GDM1 (cell line): ENCODE measurements at regions not wholly inside any gene's neighbourhood (a gene's known extent, or its start where the extent isn't known, plus 50 kb on each side); places are given as distances from the start of the nearest gene placed in this dataset.
"Not testable (repeated sequence)": the region's sequence is repeated elsewhere in the genome, so short reads cannot be mapped to it uniquely, and the experiment has no call there.

ENCODE experiments used
- DNase-seq: peaks from one replicate; lab custom pipeline; 2025; lab: John Stamatoyannopoulos, UW

DNA sequence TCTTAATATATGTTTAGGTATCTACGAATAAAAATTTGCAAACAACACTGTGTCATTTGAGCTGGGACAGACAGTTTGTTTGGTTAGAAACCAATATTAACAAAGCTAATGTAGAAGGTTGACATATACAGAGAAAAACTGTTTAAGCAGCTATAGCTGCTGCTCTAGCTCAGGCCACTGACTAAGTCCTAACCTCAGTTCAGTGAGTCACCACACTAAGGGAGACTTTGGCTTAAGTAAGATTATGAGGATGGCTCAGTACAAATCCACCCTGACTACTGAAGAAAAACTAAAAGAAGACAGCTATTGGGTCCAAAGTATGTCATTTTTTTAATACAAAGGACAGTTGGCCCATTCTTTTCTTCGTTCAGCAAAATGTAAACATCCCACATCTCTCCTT lies 717.3 kb upstream of the ACTRT1 start:
- no peak for DNase-seq

DNA sequence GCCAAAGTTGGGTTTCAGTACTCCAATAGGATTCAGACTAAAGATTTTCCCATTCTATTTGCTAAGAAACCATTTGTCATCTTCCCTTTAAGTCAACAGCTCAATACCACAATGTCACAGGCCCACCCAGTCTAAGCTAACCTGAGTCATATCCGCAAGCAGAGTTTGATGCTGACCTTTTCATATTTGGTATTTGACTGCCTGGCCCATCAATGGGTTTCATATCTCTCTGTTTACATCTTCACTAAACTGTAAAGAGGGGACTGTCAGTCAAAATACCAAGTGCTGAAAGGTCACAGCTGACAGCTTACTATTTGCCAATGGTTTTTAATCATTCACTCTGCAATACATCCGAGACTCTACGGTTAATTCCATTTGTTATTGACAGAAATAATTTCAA lies 707.5 kb upstream of the ACTRT1 start:
- no peak for DNase-seq

DNA sequence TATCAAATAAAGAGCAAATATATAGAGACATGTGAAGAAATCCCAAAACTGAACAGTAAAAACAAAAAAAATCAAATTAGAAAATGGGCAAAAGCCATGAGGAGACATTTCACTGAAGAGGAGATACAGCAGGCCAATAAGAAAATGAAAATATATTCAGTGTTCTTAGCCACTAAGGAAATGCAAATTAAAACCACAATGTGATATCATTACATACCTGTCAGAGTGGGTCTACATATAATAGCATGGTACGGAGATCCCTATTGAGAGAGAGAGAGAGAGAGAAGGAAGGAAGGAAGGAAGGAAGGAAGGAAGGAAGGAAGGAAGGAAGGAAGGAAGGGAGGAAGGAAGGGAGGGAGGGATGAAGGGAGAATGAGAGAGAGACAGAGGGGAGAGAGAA lies 707.0 kb upstream of the ACTRT1 start:
- DNase-seq, result no peak

DNA sequence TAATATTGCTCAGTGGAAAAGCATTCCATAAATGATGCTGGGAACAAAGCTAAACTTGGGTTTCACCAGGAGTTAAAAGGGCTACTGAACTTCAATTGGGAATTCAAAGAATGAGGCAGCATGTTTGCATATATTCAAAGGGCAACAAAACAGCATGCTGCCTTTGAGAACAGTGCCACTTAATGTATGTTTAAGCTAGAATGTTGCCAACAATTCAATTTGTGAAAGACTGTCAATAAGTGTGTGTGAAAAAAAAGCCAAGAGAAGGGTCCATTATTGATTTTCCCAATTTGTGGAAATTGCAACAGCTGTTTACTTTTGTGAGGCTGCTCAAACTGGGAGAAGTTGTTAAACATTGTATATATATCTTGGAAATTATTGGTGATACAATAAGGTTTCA lies 701.9 kb upstream of the ACTRT1 start:
- no peak for DNase-seq

DNA sequence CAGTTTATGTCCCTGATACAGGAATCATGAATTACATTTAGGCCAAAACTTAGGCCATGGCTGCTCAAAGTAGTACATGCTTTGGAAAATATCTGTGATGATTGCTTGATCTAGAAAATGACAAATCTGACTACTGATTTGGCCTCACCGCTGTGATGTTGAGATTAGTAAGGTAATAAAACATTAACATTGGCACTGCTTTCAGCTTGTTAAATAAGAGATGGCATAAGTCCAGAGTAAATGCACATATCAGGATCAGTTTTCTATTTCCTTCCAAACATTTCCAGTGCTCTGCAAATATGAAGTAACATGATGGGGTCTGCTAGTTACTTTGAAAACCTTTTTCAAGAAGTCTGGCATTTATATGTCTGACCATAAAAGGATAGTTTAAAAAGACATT lies 687.3 kb upstream of the ACTRT1 start:
- no peak for DNase-seq

DNA sequence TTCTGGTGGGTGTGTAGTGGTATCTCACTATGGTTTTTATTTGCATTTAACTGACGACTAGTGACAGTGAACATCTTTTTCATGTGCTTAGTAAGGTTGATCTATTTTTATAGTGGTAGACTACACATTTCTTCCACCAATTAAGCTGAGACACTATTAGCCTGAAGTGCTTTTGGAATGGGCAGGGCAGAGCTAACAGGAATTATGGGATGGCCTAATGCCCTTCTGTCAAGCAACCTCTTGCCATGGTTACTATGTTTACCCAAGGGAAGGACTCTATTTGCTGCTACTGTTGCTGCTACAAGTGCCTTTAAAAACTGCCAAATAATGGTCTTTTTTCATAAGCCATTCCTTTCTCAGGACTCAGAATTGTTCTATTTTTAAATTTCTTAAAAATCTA lies 676.7 kb upstream of the ACTRT1 start:
- no peak for DNase-seq

DNA sequence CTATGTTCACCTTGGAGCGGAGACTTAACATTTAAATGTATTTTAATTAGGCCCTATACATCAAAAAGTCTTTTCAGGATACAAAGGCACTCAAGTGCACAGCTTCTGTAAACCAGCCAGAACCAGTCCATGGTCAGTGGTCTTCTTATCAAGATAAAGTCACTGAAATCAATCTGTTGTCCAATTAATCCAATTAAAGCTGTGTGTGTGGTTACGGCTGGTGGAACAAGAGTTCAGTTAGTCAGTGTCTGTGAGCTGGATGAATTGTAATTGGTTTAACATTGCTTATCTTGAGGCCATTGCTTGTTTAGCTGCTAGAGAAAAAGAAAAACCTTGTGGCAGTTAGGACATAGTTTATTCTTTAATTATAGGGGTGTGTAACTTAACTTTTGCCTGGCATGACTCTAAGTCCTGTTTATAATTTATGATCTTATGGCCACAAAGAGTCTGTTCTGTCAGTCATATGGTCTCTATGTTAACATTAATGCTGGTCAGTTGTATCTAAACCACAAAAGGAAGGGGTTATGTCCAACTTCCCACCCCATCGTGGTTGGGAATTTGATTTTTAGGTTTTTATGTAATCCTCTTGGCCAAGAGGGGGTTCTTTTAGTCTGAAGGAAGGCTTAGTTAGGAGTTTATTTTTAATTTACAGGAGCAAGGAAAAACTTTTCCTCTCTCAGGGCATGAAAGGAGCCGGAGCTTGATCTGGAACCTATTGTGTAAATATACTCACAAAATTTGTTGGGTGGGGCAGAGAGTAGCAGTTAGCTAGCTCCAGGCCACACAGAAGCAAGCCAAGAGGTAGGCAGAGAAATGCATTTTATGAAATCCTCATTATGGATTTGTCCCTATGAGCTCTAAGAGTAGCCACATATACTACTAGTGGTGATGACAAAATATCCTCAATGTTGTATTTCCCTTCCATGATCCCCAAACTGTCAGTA lies 665.7 kb upstream of the ACTRT1 start:
- DNase-seq, result no peak

DNA sequence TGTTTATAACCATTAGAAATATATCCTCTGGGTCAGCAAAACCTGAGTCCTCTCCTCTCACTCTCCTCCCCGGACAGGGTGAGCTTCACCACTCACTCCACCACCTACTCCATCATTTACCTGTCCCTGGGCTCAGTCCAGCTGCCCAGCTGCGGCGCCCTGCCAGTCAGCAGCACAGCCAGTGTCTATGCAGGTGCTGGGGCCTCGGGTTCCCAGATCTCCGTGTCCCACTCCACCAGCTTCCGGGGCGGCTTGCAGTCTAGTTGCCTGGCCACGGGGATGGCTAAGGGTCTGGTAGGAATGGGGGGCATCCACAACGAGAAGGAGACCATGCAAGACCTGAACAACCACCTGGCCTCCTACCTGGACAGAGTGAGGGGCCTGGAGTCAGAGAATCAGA lies 662.2 kb upstream of the ACTRT1 start:
- DNase-seq, result no peak

DNA sequence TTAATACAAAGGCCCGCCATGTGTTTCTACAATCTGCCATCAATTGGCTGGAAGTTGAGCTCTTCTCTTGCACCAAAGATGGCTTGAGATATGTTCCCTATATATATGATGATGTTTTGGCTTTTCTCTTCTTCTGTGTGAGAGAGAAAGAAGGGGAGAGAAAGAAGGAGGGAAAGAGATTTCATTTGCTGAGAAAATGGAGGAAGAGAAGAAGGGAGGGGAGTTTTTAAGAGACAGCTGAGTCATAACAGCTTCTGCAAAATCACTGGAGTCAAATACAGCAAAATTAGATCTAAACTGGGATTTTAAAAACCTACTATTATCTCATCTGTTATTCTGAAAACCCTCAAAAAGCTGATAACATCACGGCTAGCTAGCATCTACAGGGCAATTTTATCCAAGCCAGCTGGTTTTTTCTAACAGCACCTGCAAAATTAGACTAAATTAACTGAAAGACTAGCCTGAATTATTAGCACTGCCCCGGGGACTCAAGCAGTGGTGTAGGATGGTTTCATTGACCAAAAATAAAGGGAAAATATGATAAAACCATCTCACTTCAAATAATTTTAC lies 647.6 kb upstream of the ACTRT1 start:
- DNase-seq, result no peak

DNA sequence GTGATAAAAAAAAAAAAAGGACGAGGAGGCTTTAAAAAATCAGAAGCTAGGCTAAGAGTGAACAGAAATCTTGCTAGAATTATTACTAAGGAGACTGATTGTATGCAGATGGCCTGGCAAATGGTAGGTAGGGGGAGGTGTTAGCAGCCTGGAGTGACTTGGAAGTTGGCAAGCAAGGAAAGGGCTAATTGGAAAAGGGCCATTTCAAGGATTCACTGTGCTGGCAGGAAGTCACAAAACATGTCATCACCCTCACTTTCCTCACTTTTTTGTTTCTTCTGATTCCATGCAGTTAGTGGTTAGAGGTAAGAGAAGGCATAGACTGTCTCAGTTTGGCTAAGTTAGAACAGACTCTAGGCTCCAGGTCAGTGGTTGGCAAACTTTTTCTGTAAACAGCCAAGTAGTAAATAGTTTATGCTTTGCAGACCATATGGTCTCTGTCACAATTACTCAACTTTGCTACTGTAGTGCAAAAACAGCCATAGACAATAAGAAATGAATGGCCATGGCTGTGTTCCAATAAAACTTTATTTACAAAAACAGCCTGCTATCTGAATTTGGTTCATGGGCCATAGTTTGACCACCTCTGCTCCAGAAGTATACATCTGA lies 646.5 kb upstream of the ACTRT1 start:
- no peak for DNase-seq

DNA sequence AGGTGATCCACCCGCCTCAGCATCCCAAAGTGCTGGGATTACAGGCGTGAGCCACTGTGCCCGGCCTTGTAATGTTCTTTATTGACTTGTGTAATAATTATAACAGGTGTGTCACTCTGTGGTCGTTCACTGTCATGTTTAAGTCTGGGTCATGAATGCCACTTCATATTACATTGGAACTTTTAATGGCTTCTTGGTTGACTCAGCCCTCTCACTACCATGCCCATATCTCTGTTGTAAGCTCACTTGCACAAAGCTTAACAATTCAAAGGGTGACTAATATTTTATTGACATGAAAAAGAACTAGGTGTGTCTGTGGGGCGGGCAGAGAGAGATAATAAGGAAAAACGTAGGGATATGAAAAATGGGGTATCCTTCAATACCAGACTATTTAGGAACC lies 639.7 kb upstream of the ACTRT1 start:
- DNase-seq, result no peak

DNA sequence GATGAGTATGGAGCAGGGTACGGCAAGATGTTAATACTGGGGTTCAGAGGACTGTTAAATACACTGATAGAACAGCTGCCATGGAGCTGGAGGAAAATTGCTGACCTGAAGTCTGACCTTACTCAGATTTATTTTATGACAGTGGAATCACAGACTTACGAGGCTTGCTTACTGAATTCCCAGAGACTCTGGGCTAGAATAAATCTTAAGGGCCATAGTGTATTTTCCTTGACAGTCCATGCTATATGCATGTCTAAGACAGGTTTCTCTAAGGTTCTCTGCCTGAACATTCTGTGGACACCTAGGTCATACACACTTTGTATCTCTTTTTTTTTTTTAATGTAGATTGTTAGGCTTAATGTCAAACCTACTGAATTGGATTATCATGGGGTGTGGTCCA lies 633.2 kb upstream of the ACTRT1 start:
- DNase-seq, result no peak

DNA sequence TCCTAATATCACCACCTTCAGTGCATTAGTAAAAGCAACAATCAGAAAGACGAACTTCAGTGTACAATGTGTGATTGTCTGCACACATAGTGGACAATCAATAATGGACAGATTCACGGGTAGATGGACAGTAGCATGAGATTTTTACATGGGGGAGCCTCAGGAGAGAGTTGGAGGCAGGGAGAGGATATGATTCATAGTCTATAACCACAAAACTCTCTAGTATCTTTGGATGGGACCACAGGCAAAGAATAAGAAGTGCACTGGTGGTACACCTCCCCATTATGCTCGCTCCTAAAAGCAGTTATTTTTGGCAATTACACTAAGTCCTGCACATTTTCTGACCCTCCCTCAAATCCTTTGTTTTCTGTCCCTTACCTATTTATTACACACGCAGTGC lies 624.4 kb upstream of the ACTRT1 start:
- DNase-seq, result no peak

DNA sequence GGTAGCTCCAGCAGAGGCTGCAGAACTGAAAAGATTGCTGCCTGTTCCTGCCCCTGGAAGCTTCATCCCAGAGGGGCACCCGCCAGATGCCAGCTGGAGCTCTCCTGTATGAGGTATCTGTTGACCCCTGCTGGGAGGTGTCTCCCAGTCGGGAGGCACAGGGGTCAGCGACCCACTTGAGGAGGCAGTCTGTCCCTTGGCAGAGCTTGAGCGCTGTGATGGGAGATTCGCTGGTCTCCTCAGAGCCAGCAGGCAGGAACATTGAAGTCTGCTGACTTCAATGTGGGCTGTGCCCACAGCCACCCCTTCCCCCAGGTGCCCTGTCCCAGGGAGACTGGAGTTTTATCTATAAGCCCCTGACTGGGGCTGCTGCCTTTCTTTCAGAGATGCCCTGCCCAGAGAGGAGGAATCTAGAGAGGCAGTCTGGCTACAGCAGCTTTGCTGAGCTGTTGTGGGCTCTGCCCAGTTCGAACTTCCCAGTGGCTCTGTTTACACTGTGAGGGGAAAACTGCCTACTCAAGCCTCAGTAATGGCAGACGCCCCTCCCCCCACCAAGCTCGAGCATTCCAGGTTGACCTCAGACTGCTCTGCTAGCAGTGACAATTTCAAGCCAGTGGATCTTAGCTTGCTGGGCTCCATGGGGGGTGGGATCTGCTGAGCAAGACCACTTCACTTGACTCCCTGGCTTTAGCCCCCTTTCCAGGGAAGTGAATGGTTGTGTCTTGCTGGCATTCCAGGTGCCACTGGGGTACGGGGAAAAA lies 622.3 kb upstream of the ACTRT1 start:
- DNase-seq, result not testable (repeated sequence)

DNA sequence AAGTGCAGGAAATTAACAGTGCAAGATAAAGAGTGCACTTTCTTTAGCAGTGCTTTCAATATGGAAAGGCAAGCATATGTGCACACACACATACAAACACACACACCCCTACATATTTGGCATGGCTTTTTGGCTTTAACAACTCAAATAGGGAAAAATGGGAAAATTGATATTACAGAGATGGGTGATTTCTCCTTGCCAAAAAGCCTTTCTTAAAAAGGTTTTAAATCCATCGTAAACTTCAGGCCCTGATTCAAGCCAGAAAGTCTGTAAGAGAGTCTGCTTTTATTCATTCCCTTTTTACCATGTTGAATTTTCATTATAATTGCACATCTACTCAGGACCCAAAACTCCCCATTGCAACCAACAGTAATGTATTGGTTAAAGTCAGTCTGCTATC lies 612.0 kb upstream of the ACTRT1 start:
- DNase-seq, result no peak

DNA sequence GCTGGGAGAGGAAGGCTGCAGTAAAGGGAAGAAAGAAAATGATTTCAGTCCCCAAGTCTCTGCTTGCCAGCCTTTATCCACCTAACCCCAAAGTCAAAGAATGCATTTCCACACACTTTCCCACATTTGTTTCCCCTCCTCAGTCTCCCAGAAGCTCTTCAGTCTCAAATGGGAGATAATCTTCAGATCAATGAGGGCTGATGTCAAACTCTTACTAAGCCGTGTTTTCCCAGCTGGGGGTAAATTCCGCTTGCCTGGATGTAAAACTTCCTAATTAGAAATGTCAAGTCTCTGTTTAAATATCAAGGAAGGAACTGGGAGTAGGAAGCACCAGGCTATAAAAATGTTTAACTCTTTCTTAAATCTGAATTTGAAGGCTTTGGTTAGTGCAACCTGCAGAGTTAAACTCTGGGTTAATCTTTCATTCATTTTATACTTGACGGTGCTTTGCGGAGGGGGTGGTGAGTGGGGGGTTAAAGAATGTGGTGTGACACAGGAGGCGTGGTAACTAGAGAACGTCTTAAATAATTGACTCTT lies 601.4 kb upstream of the ACTRT1 start:
- DNase-seq, result no peak

DNA sequence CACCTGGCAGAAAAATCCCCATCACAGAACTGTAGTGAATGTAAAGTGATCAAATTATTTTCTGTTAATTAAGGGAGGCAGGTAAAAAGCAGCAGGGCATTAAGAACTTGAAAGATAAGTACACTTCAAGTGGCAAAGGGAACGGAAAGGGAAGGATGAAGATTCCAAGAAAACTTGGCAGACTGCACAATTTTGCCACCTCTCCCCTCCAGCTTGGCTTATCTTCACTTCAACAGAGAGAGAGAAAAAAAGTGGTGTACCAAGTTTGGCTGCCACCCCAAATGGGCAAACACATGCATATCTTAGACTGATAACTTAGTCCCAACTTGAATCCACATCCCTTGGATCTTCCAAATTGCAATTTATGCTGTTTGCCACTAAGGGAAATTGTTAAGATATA lies 598.1 kb upstream of the ACTRT1 start:
- no peak for DNase-seq

DNA sequence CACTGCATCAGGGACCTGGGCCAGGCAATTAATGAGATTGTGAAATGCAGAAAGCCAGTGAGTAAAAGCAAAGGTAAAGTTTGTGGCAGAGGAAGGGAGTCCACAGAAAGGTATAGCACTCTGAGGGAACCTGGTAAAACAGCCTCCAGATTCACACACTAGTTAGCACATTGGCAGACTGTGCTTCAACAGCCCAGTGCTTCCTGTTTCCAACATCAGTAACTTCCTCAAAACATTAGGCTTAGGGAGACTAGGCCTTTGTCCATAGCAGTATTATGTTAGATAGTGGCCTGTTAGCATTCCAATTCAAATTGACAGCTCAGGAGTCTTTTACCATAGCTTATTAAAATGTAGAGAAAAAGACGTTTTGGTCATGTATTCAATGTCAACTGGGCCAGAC lies 582.6 kb upstream of the ACTRT1 start:
- no peak for DNase-seq

DNA sequence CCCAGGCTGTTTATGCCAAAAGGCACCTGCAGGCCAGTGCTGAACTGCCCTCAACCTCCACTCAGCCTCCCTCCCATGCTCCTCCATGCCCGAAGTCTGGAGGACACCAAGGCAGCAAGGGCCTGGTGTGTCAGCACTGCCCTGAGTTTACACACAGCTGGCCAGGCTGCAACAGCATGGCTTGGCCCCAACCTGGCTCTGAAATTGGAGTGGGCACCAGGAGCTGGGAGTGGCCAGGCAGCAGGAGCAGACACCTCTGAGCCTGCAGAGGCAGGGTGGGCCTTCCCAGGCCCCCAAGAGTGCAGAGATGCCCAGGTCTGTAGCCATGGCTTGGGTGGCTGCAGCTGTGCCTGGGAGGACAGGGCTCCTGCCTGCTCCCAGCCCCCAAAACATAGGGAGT lies 571.2 kb upstream of the ACTRT1 start:
- no peak for DNase-seq

DNA sequence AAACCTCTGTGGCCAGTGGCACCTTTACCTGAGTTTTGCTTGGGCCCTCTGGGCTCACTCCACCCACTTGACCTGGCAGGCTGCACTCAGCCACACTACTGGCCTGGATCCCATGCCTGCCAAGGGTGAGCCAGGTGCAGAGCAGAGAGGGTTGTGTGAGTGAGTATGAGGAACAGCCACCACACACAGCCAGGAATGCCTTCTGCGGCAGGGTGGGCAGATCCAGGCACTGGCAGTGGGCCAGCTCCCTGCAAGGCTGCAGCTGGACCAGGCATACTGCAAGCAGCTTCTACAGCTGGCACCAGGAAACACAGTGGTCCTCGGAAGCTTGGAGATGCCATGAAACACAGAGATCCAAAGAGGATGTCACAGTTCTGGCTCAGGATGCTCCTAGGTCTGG lies 570.1 kb upstream of the ACTRT1 start:
- no peak for DNase-seq

DNA sequence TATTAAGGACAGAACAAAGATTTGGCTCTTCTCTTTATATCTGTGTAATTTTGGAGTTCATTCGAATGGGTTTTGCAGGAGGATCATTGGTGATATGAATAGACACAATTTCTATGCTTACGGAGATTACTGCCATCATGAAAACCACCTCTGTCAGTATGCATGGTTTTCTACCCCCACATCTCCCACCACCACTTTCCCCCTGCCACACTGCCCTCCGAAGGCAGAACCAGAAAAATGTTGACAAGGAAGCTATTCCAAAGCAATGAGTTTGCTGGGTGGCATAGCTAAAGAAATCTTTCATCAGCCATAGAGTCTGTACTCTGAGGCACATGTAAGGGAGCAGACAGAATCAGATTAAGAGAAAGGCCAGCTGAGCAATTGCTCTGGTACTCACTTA lies 567.3 kb upstream of the ACTRT1 start:
- no peak for DNase-seq

DNA sequence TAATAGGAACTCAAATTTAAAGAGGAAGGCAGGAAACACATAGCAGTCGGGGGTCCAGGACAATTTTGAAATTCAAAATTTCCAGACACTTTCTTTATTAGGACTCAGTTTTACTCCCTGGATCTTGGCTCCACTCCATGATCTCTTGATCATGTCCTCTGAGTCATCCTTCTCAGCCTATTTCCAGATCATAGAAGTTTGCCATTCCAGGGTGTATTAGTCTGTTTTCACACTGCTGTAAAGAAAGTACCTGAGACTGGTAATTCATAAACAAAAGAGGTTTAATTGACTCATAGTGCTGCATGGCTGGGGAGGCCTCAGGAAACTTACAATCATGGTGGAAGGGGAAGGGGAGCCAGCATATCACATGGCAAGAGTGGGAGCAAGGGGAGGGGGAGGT lies 564.7 kb upstream of the ACTRT1 start:
- DNase-seq, result no peak
